HEK293 (cell line): ENCODE measurements at regions not wholly inside any gene's neighbourhood (a gene's known extent, or its start where the extent isn't known, plus 50 kb on each side); places are given as distances from the start of the nearest gene placed in this dataset.

Experiments
- CTCF ChIA-PET: fragments of 350-600 bp; formaldehyde crosslinking; extraction: SDS; loops from one replicate; lab custom pipeline; 2021; ENCODE audit warnings: antibody characterized with exemption; lab: Yijun Ruan, JAX
- POLR2A ChIA-PET: fragments of 300-600 bp; formaldehyde crosslinking; extraction: SDS; loops from one replicate; lab custom pipeline; 2020; ENCODE audit warnings: antibody characterized with exemption, inconsistent platforms; lab: Yijun Ruan, JAX
- H3K27ac ChIP-seq: fragments of 200-500 bp; sonication (Bioruptor generic); 2 replicates; pipeline ENCODE4 v1.5.1; 2014; ENCODE audit warnings: low read depth, low read length, control low read depth, inconsistent platforms; ENCODE audit errors: extremely low read depth
- H3K36me3 ChIP-seq, 2 experiments: fragments of 200-500 bp in 1 of 2; sonication (Bioruptor generic) in 1 of 2; 1 replicate in 1 of 2; 2 replicates in 1 of 2; pipeline ENCODE4 v1.5.1; 2014 to 2017; ENCODE audit warnings: inconsistent platforms in 2 of 2, low read length in 2 of 2; ENCODE audit not compliant: control insufficient read depth in 2 of 2, insufficient read depth in 1 of 2
- H3K4me1 ChIP-seq: fragments of 200-500 bp; sonication (Bioruptor generic); 2 replicates; pipeline ENCODE4 v1.5.1; 2014; ENCODE audit warnings: mild to moderate bottlenecking, low read length, inconsistent platforms; ENCODE audit not compliant: control insufficient read depth, insufficient read depth
- H3K4me3 ChIP-seq: 2 replicates; pipeline ENCODE4 v1.5.1; 2011; ENCODE audit warnings: low read depth, mild to moderate bottlenecking, control low read depth, low read length, moderate library complexity
- H3K9me3 ChIP-seq: fragments of 200-500 bp; sonication (Bioruptor generic); 2 replicates; pipeline ENCODE4 v1.5.1; 2014; ENCODE audit warnings: low read depth, low read length, inconsistent platforms; ENCODE audit not compliant: control insufficient read depth, insufficient read depth
- EGR2 ChIP-seq: fragments of 450-650 bp; formaldehyde crosslinking; IDR thresholded peaks from 2 replicates; pipeline ENCODE4 v1.5.1; 2016; ENCODE audit warnings: low read depth, missing biosample characterization, missing genetic modification characterization
- GLIS1 ChIP-seq: fragments of 450-650 bp; formaldehyde crosslinking; IDR thresholded peaks from 2 replicates; pipeline ENCODE4 v1.5.1; 2016; ENCODE audit warnings: missing biosample characterization, missing genetic modification characterization
- HOXD13 ChIP-seq: sonication (generic); formaldehyde crosslinking; IDR thresholded peaks from 2 replicates; pipeline ENCODE4 v1.8.0; 2022; ENCODE audit warnings: missing genetic modification reagents, borderline replicate concordance
- KLF17 ChIP-seq: fragments of 450-650 bp; formaldehyde crosslinking; IDR thresholded peaks from 2 replicates; pipeline ENCODE4 v1.5.1; 2016; ENCODE audit warnings: missing biosample characterization, missing genetic modification characterization
- OSR2 ChIP-seq: fragments of 450-650 bp; formaldehyde crosslinking; IDR thresholded peaks from 2 replicates; pipeline ENCODE4 v1.5.1; 2016; ENCODE audit warnings: missing biosample characterization, missing genetic modification characterization
- ZBTB26 ChIP-seq: fragments of 450-650 bp; formaldehyde crosslinking; optimal IDR thresholded peaks from 2 replicates; pipeline ENCODE3; 2016; ENCODE audit warnings: missing biosample characterization, mild to moderate bottlenecking, missing genetic modification characterization
- ZFHX2 ChIP-seq: fragments of 450-650 bp; formaldehyde crosslinking; conservative IDR thresholded peaks from 2 replicates; pipeline ENCODE4 v1.5.1; 2016; ENCODE audit warnings: missing biosample characterization, missing genetic modification characterization
- ZNF10 ChIP-seq: fragments of 450-650 bp; formaldehyde crosslinking; IDR thresholded peaks from 2 replicates; pipeline ENCODE4 v1.5.1; 2017; ENCODE audit warnings: missing biosample characterization, missing genetic modification characterization
- ZNF148 ChIP-seq: fragments of 450-650 bp; formaldehyde crosslinking; IDR thresholded peaks from 2 replicates; pipeline ENCODE4 v1.5.0; 2017; ENCODE audit warnings: missing biosample characterization, missing genetic modification characterization, borderline replicate concordance
- ZNF175 ChIP-seq: fragments of 450-650 bp; formaldehyde crosslinking; IDR thresholded peaks from 2 replicates; pipeline ENCODE4 v1.5.1; 2016; ENCODE audit warnings: missing biosample characterization, missing genetic modification characterization
- ZNF18 ChIP-seq: fragments of 450-650 bp; formaldehyde crosslinking; IDR thresholded peaks from 2 replicates; pipeline ENCODE4 v1.5.1; 2016; ENCODE audit warnings: missing biosample characterization, missing genetic modification characterization
- ZNF19 ChIP-seq: fragments of 450-650 bp; formaldehyde crosslinking; IDR thresholded peaks from 2 replicates; pipeline ENCODE4; 2016; ENCODE audit warnings: missing biosample characterization, missing genetic modification characterization, low read depth
- ZNF239 ChIP-seq: fragments of 450-650 bp; formaldehyde crosslinking; IDR thresholded peaks from 2 replicates; pipeline ENCODE4 v1.5.1; 2016; ENCODE audit warnings: missing biosample characterization, missing genetic modification characterization
- ZNF280D ChIP-seq: fragments of 450-650 bp; formaldehyde crosslinking; IDR thresholded peaks from 2 replicates; pipeline ENCODE4 v1.5.1; 2016; ENCODE audit warnings: missing biosample characterization, missing genetic modification characterization
- ZNF335 ChIP-seq: fragments of 450-650 bp; formaldehyde crosslinking; conservative IDR thresholded peaks from 2 replicates; pipeline ENCODE4 v1.5.1; 2016; ENCODE audit warnings: missing biosample characterization, missing genetic modification characterization
- ZNF48 ChIP-seq: fragments of 450-650 bp; formaldehyde crosslinking; IDR thresholded peaks from 2 replicates; pipeline ENCODE4 v1.5.1; 2016; ENCODE audit warnings: missing biosample characterization, missing genetic modification characterization
- ZNF488 ChIP-seq: fragments of 450-650 bp; formaldehyde crosslinking; IDR thresholded peaks from 2 replicates; pipeline ENCODE4 v1.5.1; 2016; ENCODE audit warnings: missing biosample characterization, missing genetic modification characterization
- ZNF561 ChIP-seq: fragments of 450-650 bp; IDR thresholded peaks from 2 replicates; pipeline ENCODE4 v1.5.1; 2018; ENCODE audit warnings: missing biosample characterization, missing genetic modification characterization, borderline replicate concordance
- ZNF610 ChIP-seq: fragments of 450-650 bp; formaldehyde crosslinking; IDR thresholded peaks from 2 replicates; pipeline ENCODE4 v1.5.1; 2016; ENCODE audit warnings: missing biosample characterization, missing genetic modification characterization, borderline replicate concordance
- ZNF645 ChIP-seq: fragments of 450-650 bp; formaldehyde crosslinking; IDR thresholded peaks from 2 replicates; pipeline ENCODE4; 2016; ENCODE audit warnings: missing biosample characterization, missing genetic modification characterization
- ZNF658 ChIP-seq: fragments of 450-650 bp; formaldehyde crosslinking; IDR thresholded peaks from 2 replicates; pipeline ENCODE4; 2016; ENCODE audit warnings: missing biosample characterization, missing genetic modification characterization
- ZNF830 ChIP-seq: fragments of 450-650 bp; IDR thresholded peaks from 2 replicates; pipeline ENCODE4 v1.5.0; 2018; ENCODE audit warnings: missing biosample characterization, missing genetic modification characterization, low read depth, mild to moderate bottlenecking, moderate library complexity
- ZXDB ChIP-seq: fragments of 450-650 bp; formaldehyde crosslinking; IDR thresholded peaks from 2 replicates; pipeline ENCODE4 v1.5.1; 2016; ENCODE audit warnings: missing biosample characterization, missing genetic modification characterization

GRCh38 chr16:65773301-65773874, 593.1 kb upstream of the CDH5 start:
- POLR2A ChIA-PET, result no interaction called here
- Histone ChIP-seq H3K27ac (no peak overlapping the region), H3K4me3 (no peak overlapping the region), H3K36me3 (no peaks in the 10 kb centered on the region), H3K4me1 (no peaks in the 10 kb centered on the region), H3K9me3 (no peaks in the 10 kb centered on the region)
- CTCF ChIA-PET, result no interaction called here
- TF ChIP-seq EGR2 (tag by site-specific recombination) (no peak), ZXDB (tag by site-specific recombination) (no peak), ZNF48 (tag by site-specific recombination) (no peak), ZNF610 (tag by site-specific recombination) (no peak), ZNF239 (tag by site-specific recombination) (no peak), OSR2 (tag by site-specific recombination) (no peak), ZNF10 (tag by site-specific recombination) (no peak), KLF17 (no peak), ZNF19 (tag by site-specific recombination) (no peak), GLIS1 (tag by site-specific recombination) (no peak), ZBTB26 (tag by site-specific recombination) (no peak), ZNF488 (tag by site-specific recombination) (no peak)

GRCh38 chr16:65772134-65772732, 594.3 kb upstream of the CDH5 start:
- Histone ChIP-seq H3K4me1 (no peaks in the 10 kb centered on the region), H3K4me3 (no peak overlapping the region), H3K36me3 (no peaks in the 10 kb centered on the region), H3K9me3 (no peaks in the 10 kb centered on the region), H3K27ac (no peak overlapping the region)
- POLR2A ChIA-PET, result no interaction called here
- CTCF ChIA-PET, result no interaction called here
- no peak for TF ChIP-seq ZNF18
- TF ChIP-seq ZNF658 (tag by site-specific recombination), result no peak
- TF ChIP-seq ZNF280D (tag by site-specific recombination), result no peak
- no peak for TF ChIP-seq ZFHX2 (tag by site-specific recombination)
- TF ChIP-seq HOXD13 (CRISPR knock-in tag), result no peak
- no peak for TF ChIP-seq ZNF335 (tag by site-specific recombination)
- no peak for TF ChIP-seq ZNF645 (tag by site-specific recombination)
- TF ChIP-seq ZNF175, result no peak
- no peak for TF ChIP-seq ZNF148 (tag by site-specific recombination)
- no peak for TF ChIP-seq ZNF561 (tag by site-specific recombination)
- no peak for TF ChIP-seq ZNF830 (tag by site-specific recombination)
- no peak for TF ChIP-seq ZNF48 (tag by site-specific recombination)
